K562 (cell line): ENCODE measurements at regions not wholly inside any gene's neighbourhood (a gene's known extent, or its start where the extent isn't known, plus 50 kb on each side); places are given as distances from the start of the nearest gene placed in this dataset.

Experiments
- ATAC-seq: fragments of 200-7000 bp; cut with Tn5 transposase; 3 replicates; pipeline ENCODE4 v1.9.1; 2020; ENCODE audit warnings: moderate library complexity
- BruUV-seq: library from RNA; stranded (reverse); fragments of 400-500 nt; replicated peaks from 2 replicates; lab custom pipeline; 2021; lab: Mats Ljungman, UMichigan
- CTCF ChIA-PET: fragments of 300-600 bp; formaldehyde crosslinking; extraction: SDS; loops from one replicate; lab custom pipeline; 2021; ENCODE audit warnings: low intra/inter-chr PET ratio; lab: Yijun Ruan, JAX
- POLR2A ChIA-PET: fragments of 300-600, 350-650 bp; sonication (Branson Sonifier 250); formaldehyde crosslinking; extraction: SDS; loops from one replicate; lab custom pipeline; 2021; ENCODE audit warnings: antibody characterized with exemption, inconsistent platforms; lab: Yijun Ruan, JAX
- DNase-seq, 4 experiments: peaks; one replicate each; pipeline versions ENCODE4 v3.0.0 to v3.0.0-alpha.2; 2011 to 2018; ENCODE audit warnings: low spot score in 3 of 4, mixed read lengths in 3 of 4; ENCODE audit errors: extremely low read depth in 1 of 4
- FAIRE-seq: peaks from 2 replicates; lab custom pipeline; 2011; peaks lifted over from hg19 to GRCh38; lab: Jason Lieb, UNC
- H2AFZ ChIP-seq: 2 replicates; pipeline ENCODE4 v1.6.0; 2011; ENCODE audit warnings: low read depth, low read length, control low read depth, inconsistent platforms
- H3K27ac ChIP-seq: fragments of 200-600 bp; 3 replicates; pipeline ENCODE4 v1.8.0; 2011; ENCODE audit warnings: low read depth, mild to moderate bottlenecking, control low read depth, inconsistent platforms, low read length, moderate library complexity, mixed read lengths; ENCODE audit errors: extremely low read depth
- H3K27me3 ChIP-seq, 2 experiments: fragments of 300-600 bp in 1 of 2; 2 replicates in 1 of 2; 3 replicates in 1 of 2; pipeline versions ENCODE4 v1.6.0 to v1.8.0; 2011; ENCODE audit warnings: inconsistent platforms in 2 of 2, low read length in 2 of 2, mild to moderate bottlenecking in 1 of 2, mixed read lengths in 1 of 2, moderate library complexity in 1 of 2; ENCODE audit not compliant: control insufficient read depth in 2 of 2, insufficient read depth in 2 of 2
- H3K36me3 ChIP-seq: fragments of 300-600 bp; 3 replicates; pipeline ENCODE4 v1.8.0; 2011; ENCODE audit warnings: mild to moderate bottlenecking, low read length, inconsistent platforms; ENCODE audit not compliant: control insufficient read depth, insufficient read depth
- H3K4me1 ChIP-seq, 2 experiments: fragments of 200-600 bp in 1 of 2; replicated peaks in 1 of 2; 2 replicates in 1 of 2; 3 replicates in 1 of 2; pipeline versions ENCODE4 v1.5.1 to v1.8.0; 2011; ENCODE audit warnings: inconsistent platforms in 2 of 2, low read length in 2 of 2, mild to moderate bottlenecking in 1 of 2, mixed read lengths in 1 of 2, moderate library complexity in 1 of 2; ENCODE audit not compliant: control insufficient read depth in 2 of 2, insufficient read depth in 2 of 2
- H3K4me2 ChIP-seq: 2 replicates; pipeline ENCODE4 v1.6.1; 2011; ENCODE audit warnings: low read length, control low read depth, inconsistent platforms, mixed read lengths; ENCODE audit not compliant: insufficient read depth
- H3K4me3 ChIP-seq: fragments of 200-600 bp; sonication (generic), shearing (Covaris generic); 2 replicates; pipeline ENCODE4 v1.5.1; 2016; ENCODE audit warnings: control low read depth, inconsistent platforms
- H3K79me2 ChIP-seq: fragments of 200-600 bp; 3 replicates; pipeline ENCODE4 v1.8.0; 2011; ENCODE audit warnings: low read length, inconsistent platforms; ENCODE audit not compliant: control insufficient read depth, insufficient read depth
- H3K9ac ChIP-seq, 2 experiments: 2 replicates each; pipeline versions ENCODE4 v1.6.0 to v1.6.1; 2011; ENCODE audit warnings: low read depth in 2 of 2, low read length in 2 of 2, control low read depth in 1 of 2, inconsistent platforms in 1 of 2, mild to moderate bottlenecking in 1 of 2, mixed read lengths in 1 of 2; ENCODE audit not compliant: insufficient read depth in 1 of 2
- H3K9me1 ChIP-seq: one replicate; pipeline ENCODE4 v1.6.0; 2011; ENCODE audit warnings: inconsistent platforms, mild to moderate bottlenecking, low read length, moderate library complexity; ENCODE audit not compliant: control insufficient read depth, insufficient read depth
- H3K9me3 ChIP-seq: replicated peaks from 2 replicates; pipeline ENCODE4 v1.5.1; 2011; ENCODE audit warnings: low read depth, low read length, inconsistent platforms; ENCODE audit not compliant: control insufficient read depth, insufficient read depth
- H4K20me1 ChIP-seq: replicated peaks from 2 replicates; pipeline ENCODE4 v1.6.1; 2011; ENCODE audit warnings: low read length, inconsistent platforms, mixed read lengths; ENCODE audit not compliant: control insufficient read depth, insufficient read depth
- CHD4 ChIP-seq: fragments of 200-600 bp; sonication (generic); IDR thresholded peaks from 3 replicates; pipeline ENCODE4 v1.6.1; 2012; ENCODE audit warnings: low read depth, mild to moderate bottlenecking, mixed read lengths, low read length, inconsistent platforms; ENCODE audit not compliant: insufficient read depth, insufficient replicate concordance, poor library complexity, severe bottlenecking
- DNMT1 ChIP-seq: fragments of 450-650 bp; IDR thresholded peaks from 2 replicates; pipeline ENCODE4 v1.6.1; 2016; ENCODE audit warnings: antibody characterized with exemption, mild to moderate bottlenecking
- HDAC6 ChIP-seq: IDR thresholded peaks from 2 replicates; pipeline ENCODE4 v1.6.1; 2012; ENCODE audit warnings: low read depth, mild to moderate bottlenecking, control low read depth, inconsistent platforms, low read length, moderate library complexity
- KLF13 ChIP-seq: fragments of 450-650 bp; IDR thresholded peaks from 2 replicates; pipeline ENCODE4 v1.6.1; 2016; ENCODE audit warnings: missing genetic modification characterization, low read depth, mild to moderate bottlenecking, missing compliant biosample characterization, moderate library complexity, borderline replicate concordance
- MXI1 ChIP-seq: IDR thresholded peaks from 2 replicates; pipeline ENCODE4 v1.6.1; 2011; ENCODE audit warnings: low read depth, mild to moderate bottlenecking, improper control_type of control experiment, low read length
- NELFE ChIP-seq: IDR thresholded peaks from 2 replicates; pipeline ENCODE4 v1.6.1; 2011; ENCODE audit warnings: mild to moderate bottlenecking; ENCODE audit not compliant: insufficient read depth, insufficient read length
- NFE2 ChIP-seq: IDR thresholded peaks from 2 replicates; pipeline ENCODE4 v1.6.1; 2014; ENCODE audit warnings: antibody characterized with exemption, low read depth
- RFX5 ChIP-seq: IDR thresholded peaks from 2 replicates; pipeline ENCODE4 v1.6.1; 2011; ENCODE audit warnings: low read depth, mild to moderate bottlenecking, improper control_type of control experiment, low read length
- SRSF9 ChIP-seq: fragments of 200-400 bp; formaldehyde crosslinking; IDR thresholded peaks from 2 replicates; pipeline ENCODE4 v1.6.1; 2017; ENCODE audit warnings: low read depth, low read length, borderline replicate concordance
- U2AF1 ChIP-seq: fragments of 200-400 bp; formaldehyde crosslinking; optimal IDR thresholded peaks from 2 replicates; pipeline ENCODE3; 2017; ENCODE audit warnings: mild to moderate bottlenecking, low read depth, low read length, moderate library complexity
- ZBED1 ChIP-seq: IDR thresholded peaks from 2 replicates; pipeline ENCODE4 v1.6.1; 2014
- ZBTB17 ChIP-seq: fragments of 450-650 bp; formaldehyde crosslinking; IDR thresholded peaks from 2 replicates; pipeline ENCODE4 v1.4.0; 2020; ENCODE audit warnings: mild to moderate bottlenecking
- ZNF121 ChIP-seq: sonication (generic); formaldehyde crosslinking; conservative IDR thresholded peaks from 2 replicates; pipeline ENCODE4 v1.8.0; 2022; ENCODE audit warnings: missing genetic modification reagents
- ZNF133 ChIP-seq: fragments of 250-450 bp; sonication (Bioruptor Pico); IDR thresholded peaks from 2 replicates; pipeline ENCODE4 v1.4.0; 2020; ENCODE audit warnings: mild to moderate bottlenecking
- ZNF436 ChIP-seq: fragments of 250-450, 450-650 bp; sonication (Bioruptor Pico); formaldehyde crosslinking; IDR thresholded peaks from 2 replicates; pipeline ENCODE4 v1.7.0; 2020; ENCODE audit warnings: mild to moderate bottlenecking
- in situ Hi-C: fragments of 300-500 bp; cut with MboI; formaldehyde crosslinking; loops from 4 replicates; pipeline ENCODE4 v1.15.0; 2018; ENCODE audit warnings: inconsistent platforms, mixed read lengths
- intact Hi-C: fragments of 100-400 bp; cut with micrococcal nuclease; formaldehyde crosslinking; loops from 2 replicates; pipeline ENCODE4 v1.14.2; 2022

GRCh38 chr10:107409522-107409921, 245.0 kb upstream of the SORCS1 start (continued):
- no peak for TF ChIP-seq NFE2
- no peak for TF ChIP-seq RFX5
- TF ChIP-seq SRSF9 = no peak
- no peak for TF ChIP-seq MXI1
- no peak for TF ChIP-seq U2AF1
- TF ChIP-seq KLF13 = no peak
- no peak for TF ChIP-seq ZNF436 (CRISPR knock-in tag)
- TF ChIP-seq ZBED1 = no peak
- no peak for TF ChIP-seq NELFE
- TF ChIP-seq CHD4 = no peak
- no peak for TF ChIP-seq ZBTB17 (CRISPR knock-in tag)
- no peak for TF ChIP-seq HDAC6

DNA sequence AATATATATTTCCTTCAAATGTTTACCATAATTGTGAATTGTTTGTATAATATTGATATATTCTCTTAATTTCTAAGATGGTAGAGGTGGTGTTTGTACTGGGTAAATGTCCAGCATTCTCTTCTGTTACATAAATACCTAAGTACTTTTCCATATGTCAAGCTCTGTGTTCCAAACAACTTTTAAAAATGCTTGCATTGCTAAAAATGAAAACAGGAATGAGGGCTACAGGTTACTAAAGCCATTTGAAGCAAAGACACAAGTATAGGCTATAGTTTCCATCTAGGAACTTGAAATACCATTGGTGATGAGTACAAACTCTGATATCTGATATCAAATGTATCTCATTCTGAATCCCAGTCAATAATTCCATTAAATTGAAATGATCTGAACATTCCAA, 233.6 kb upstream of the SORCS1 start:
- in situ Hi-C loops = no loop called here
- POLR2A ChIA-PET = no interaction called here

More for the DNA sequence above, 233.6 kb upstream of the SORCS1 start:
- no peaks in the 10 kb centered on the region for H3K27me3 ChIP-seq
- no peak for TF ChIP-seq DNMT1
- no peak for TF ChIP-seq KLF13
- no peak for TF ChIP-seq ZNF133 (CRISPR knock-in tag)
- TF ChIP-seq ZNF121 = no peak
- no peaks in the 10 kb centered on the region for H4K20me1 ChIP-seq
- no peaks in the 10 kb centered on the region for H3K36me3 ChIP-seq
- no peak overlapping the region for H2AFZ ChIP-seq
- no TSS peak for BruUV-seq
- ATAC-seq (no peak), FAIRE-seq (no peak), DNase-seq (no peak)
- no peaks in the 10 kb centered on the region for H3K4me1 ChIP-seq
- H3K9me3 ChIP-seq = no peaks in the 10 kb centered on the region
- H3K9ac ChIP-seq = no peak overlapping the region
- no peak overlapping the region for H3K4me3 ChIP-seq
- intact Hi-C loops = no loop called here
- no peaks in the 10 kb centered on the region for H3K9me1 ChIP-seq
- H3K27ac ChIP-seq = no peak overlapping the region
- no peak overlapping the region for H3K4me2 ChIP-seq
- CTCF ChIA-PET = no interaction called here
- no peaks in the 10 kb centered on the region for H3K79me2 ChIP-seq
